GM19239 (cell line): ENCODE measurements at regions not wholly inside any gene's neighbourhood (a gene's known extent, or its start where the extent isn't known, plus 50 kb on each side); places are given as distances from the start of the nearest gene placed in this dataset.

Experiments used
- DNase-seq: peaks from one replicate; pipeline ENCODE4 v3.0.0; 2011; ENCODE audit warnings: low spot score; ENCODE audit not compliant: insufficient read length
- FAIRE-seq: peaks from 2 replicates; lab custom pipeline; 2011; peaks lifted over from hg19 to GRCh38; lab: Jason Lieb, UNC

DNA sequence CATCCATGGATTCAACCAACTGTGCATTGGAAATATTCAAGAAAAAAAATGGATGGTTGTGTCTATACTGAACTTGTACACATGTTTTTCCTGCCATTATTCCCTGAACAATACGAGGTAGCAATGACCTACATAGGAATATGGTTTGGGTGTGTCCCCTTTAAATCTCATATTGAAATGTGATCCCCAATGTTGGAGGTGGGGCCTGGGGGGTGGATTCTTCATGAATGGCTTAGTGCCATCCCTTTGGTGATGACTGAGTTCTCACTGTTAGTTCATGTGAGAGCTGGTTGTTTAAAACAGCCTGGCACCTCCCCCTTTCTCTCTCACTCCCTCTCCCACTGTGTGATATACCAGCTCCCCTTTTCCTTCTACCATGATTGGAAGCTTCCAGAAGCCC lies 139.8 kb upstream of the BACH2 start:
- no peak for FAIRE-seq
- DNase-seq = no peak

- DNase-seq = no peak
- no peak for FAIRE-seq
These were observed 138.7 kb upstream of the BACH2 start for GRCh38 chr6:90435207-90435899.

GRCh38 chr6:90434094-90434493 lies 137.5 kb upstream of the BACH2 start:
- FAIRE-seq (no peak), DNase-seq (no peak)

- DNase-seq = no peak
These were observed 136.3 kb upstream of the BACH2 start for GRCh38 chr6:90432937-90433336.

GRCh38 chr6:90432041-90432775 lies 135.6 kb upstream of the BACH2 start:
- FAIRE-seq = no peak
- DNase-seq = no peak

More at GRCh38 chr6:90432937-90433336, 136.3 kb upstream of the BACH2 start:
- FAIRE-seq = no peak

- DNase-seq = no peak
- no peak for FAIRE-seq
These were observed 134.9 kb upstream of the BACH2 start for GRCh38 chr6:90431576-90431975.

DNA sequence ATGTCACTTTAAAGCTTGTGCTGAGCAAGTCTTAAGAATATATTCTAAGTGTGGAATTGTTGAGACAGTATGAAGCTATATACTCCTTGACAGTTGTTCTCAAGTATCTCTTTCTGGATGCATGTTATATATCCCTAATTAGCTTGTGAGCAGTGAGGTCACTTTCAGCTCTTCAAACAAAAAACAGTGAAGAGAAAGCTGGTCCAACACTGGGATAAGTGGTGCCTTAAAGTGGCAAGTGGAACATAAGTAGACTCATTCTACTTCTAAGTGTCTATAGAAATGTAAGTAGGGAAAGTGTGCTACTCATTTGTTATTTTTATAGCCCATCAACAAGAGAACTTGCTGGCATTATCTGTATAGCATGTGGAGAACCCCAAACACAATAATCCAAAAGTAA lies 133.1 kb upstream of the BACH2 start:
- DNase-seq (no peak), FAIRE-seq (no peak)

DNA sequence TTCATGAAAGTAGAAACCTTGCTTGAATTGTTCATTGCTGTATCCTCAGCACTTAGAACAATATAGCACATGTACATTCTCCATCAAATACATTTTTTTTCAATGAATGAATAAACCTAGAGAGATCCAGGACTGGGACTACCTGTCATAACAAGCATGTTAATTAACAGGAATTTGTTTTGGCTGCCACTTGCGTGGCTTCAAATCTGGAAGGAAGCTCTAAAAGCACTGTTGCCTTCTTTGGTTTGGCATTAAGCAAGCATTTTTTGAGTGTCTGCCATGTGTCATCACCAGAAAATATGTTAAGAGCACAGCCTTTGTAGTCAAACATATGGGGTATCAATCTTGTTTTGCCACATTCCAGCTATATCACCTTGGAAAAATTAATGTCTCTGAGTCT lies 131.9 kb upstream of the BACH2 start:
- no peak for DNase-seq
- no peak for FAIRE-seq

DNA sequence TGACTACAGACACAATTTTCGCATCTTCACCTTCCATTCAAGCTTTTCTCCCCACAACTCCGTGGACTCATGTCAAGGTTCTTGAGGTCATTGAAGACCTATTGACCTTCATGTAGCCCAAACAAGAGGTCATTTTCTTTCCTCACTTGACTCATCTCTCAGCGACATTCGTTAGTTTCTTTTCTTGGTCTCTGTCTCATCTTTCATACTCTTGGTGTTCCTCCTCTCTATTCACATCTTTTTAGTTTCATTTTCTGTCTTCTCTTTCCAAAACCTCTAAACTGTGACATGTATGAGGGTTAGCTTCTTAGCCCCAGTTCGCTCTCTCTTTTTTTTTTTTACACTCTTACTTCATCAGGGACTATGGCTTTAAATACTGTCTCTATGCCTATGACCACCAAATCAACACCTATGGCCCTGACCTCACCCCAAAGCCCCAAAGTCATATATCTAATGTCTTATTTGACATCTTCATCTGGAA lies 128.6 kb upstream of the BACH2 start:
- peak; percentile 98 for FAIRE-seq

GRCh38 chr6:90424580-90424979 lies 127.9 kb upstream of the BACH2 start:
- DNase-seq (no peak), FAIRE-seq (no peak)

More for the DNA sequence above, 128.6 kb upstream of the BACH2 start:
- DNase-seq = peak; percentile 55

GRCh38 chr6:90421666-90422065 lies 125.0 kb upstream of the BACH2 start:
- FAIRE-seq (no peak), DNase-seq (no peak)

DNA sequence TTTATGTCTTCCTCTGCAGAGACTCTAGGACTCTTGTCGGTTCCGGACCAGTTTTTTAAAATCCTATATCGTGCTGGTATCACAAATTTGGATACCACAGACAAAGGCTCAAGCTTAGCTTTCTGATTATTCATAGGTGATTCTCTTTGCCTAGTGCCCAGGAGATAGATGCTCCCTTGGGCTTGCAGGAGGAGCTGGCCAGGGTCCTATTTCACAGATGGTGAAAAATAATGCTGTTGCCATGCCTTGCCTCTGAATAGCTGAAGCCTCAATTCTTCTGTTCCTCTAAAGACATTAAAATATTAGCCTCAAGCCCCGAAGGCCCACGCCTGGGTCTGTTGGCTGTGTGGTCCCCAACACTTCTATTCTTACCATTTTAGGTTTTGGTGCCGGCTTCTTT lies 123.9 kb upstream of the BACH2 start:
- DNase-seq (no peak), FAIRE-seq (no peak)

DNA sequence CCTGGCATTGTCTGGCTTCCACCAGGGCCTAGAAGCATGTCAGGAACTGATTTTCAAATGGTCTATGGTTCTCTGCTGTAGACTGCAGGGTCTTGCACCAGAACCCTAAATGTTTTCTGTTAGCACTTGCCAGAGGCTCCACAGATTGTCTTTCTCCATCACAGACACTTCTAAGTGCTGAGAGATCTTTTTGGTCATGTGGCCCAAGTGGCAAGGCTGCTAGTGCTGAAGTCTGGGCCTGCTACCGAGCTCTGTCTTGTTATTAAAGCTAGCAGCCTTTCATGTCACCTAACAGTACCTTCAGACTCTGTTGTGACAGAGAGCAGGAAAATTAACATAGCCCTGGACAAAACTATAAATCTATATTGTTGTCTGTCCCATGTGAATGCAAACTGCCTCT lies 120.7 kb upstream of the BACH2 start:
- no peak for FAIRE-seq

DNA sequence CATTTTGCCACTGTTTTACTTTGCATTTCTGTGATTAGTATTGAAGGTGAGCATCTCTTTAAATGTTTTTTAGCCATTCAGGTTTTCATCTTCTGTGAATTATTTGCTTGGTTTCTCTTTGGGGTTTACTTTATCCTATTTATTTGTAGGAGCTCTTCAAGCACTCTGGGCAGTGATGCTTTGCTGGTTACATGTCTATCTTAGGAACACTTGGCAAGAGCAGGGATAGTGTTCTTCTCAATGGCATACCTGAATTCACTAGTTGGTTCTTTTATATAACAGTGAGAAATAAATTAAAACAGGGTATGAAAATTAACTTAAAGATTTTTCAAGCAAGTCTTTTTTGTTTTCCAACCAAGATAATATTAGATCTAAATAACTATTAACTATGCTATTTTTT lies 119.7 kb upstream of the BACH2 start:
- FAIRE-seq = no peak

More for the DNA sequence above, 120.7 kb upstream of the BACH2 start:
- no peak for DNase-seq

GRCh38 chr6:90415178-90415577 lies 118.5 kb upstream of the BACH2 start:
- DNase-seq (no peak), FAIRE-seq (no peak)

More for the DNA sequence above, 119.7 kb upstream of the BACH2 start:
- no peak for DNase-seq

- no peak for FAIRE-seq
- no peak for DNase-seq
These were observed 117.7 kb upstream of the BACH2 start for GRCh38 chr6:90414352-90414751.

GRCh38 chr6:90413867-90414266 lies 117.2 kb upstream of the BACH2 start:
- DNase-seq = no peak
- FAIRE-seq = no peak

DNA sequence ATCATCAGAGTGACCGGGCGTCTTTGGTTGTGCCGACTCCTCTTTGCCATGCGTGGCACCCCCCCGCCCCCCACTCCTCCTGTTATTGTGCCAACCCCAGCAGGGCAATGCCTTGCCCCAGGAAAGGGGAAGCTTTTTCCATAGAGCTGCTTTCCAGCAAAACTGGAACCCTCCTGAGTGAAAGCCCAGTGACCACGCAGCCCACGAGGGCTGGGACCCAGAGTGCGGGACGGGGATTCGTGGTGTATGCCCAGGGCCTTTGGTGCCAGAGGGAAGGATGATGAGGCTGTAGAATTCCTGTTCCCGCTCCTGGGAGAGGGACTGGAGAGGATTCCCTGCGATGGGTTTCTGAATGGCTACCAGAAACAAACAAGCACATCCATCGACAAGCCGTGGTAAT lies 116.8 kb upstream of the BACH2 start:
- FAIRE-seq = no peak
- DNase-seq = no peak

GRCh38 chr6:90412538-90413369 lies 116.1 kb upstream of the BACH2 start:
- DNase-seq (no peak), FAIRE-seq (no peak)

GRCh38 chr6:90411292-90411781 lies 114.7 kb upstream of the BACH2 start:
- FAIRE-seq (peak; percentile 49), DNase-seq (no peak)

- DNase-seq = no peak
- FAIRE-seq = no peak
These were observed 113.1 kb upstream of the BACH2 start for GRCh38 chr6:90409700-90410099.
